ENCODE measurements at regions not wholly inside any gene's neighbourhood (a gene's known extent, or its start where the extent isn't known, plus 50 kb on each side); places are given as distances from the start of the nearest gene placed in this dataset.

- no peak for DNase-seq
Measured at GRCh38 chr13:73369095-73369494, 310.3 kb downstream of the KLF5 start.

GRCh38 chr13:73368608-73369007, 309.8 kb downstream of the KLF5 start:
- no peak for DNase-seq

- DNase-seq: no peak
Measured at GRCh38 chr13:73367886-73368285, 309.1 kb downstream of the KLF5 start.

- no peak for DNase-seq
Measured at GRCh38 chr13:73366241-73366640, 307.4 kb downstream of the KLF5 start.

GRCh38 chr13:73365681-73366080, 306.9 kb downstream of the KLF5 start:
- DNase-seq: no peak

GRCh38 chr13:73365252-73365651, 306.4 kb downstream of the KLF5 start:
- no peak for DNase-seq

GRCh38 chr13:73364736-73365135, 305.9 kb downstream of the KLF5 start:
- no peak for DNase-seq

- no peak for DNase-seq
Measured at GRCh38 chr13:73358606-73359095, 299.8 kb downstream of the KLF5 start.

- DNase-seq: no peak
Measured at GRCh38 chr13:73355134-73355533, 296.3 kb downstream of the KLF5 start.

- DNase-seq: no peak
Measured at GRCh38 chr13:73351730-73352129, 292.9 kb downstream of the KLF5 start.

- DNase-seq: no peak
Measured at GRCh38 chr13:73341748-73342147, 282.9 kb downstream of the KLF5 start.

- DNase-seq: no peak
Measured at GRCh38 chr13:73340069-73340468, 281.3 kb downstream of the KLF5 start.

- no peak for DNase-seq
Measured at GRCh38 chr13:73339086-73339485, 280.3 kb downstream of the KLF5 start.

- DNase-seq: no peak
Measured at GRCh38 chr13:73338389-73338788, 279.6 kb downstream of the KLF5 start.

- no peak for DNase-seq
Measured at GRCh38 chr13:73337532-73337931, 278.7 kb downstream of the KLF5 start.

GRCh38 chr13:73336773-73337172, 278.0 kb downstream of the KLF5 start:
- no peak for DNase-seq

GRCh38 chr13:73335944-73336343, 277.1 kb downstream of the KLF5 start:
- DNase-seq: no peak

- no peak for DNase-seq
Measured at GRCh38 chr13:73335210-73335609, 276.4 kb downstream of the KLF5 start.

- no peak for DNase-seq
Measured at GRCh38 chr13:73334445-73334844, 275.6 kb downstream of the KLF5 start.

- no peak for DNase-seq
Measured at GRCh38 chr13:73331556-73331955, 272.8 kb downstream of the KLF5 start.

- DNase-seq: no peak
Measured at GRCh38 chr13:73329355-73329754, 270.6 kb downstream of the KLF5 start.

GRCh38 chr13:73327579-73327978, 268.8 kb downstream of the KLF5 start:
- DNase-seq: no peak

- no peak for DNase-seq
Measured at GRCh38 chr13:73325723-73326558, 267.1 kb downstream of the KLF5 start.

GRCh38 chr13:73324842-73325722, 266.3 kb downstream of the KLF5 start:
- DNase-seq: no peak

Data from CD4-positive, alpha-beta T cell treated with Interleukin-6 for 4 hours (primary cell).